HG03565 (cell line): ENCODE measurements at regions not wholly inside any gene's neighbourhood (a gene's known extent, or its start where the extent isn't known, plus 50 kb on each side); places are given as distances from the start of the nearest gene placed in this dataset.

Experiments used
- ATAC-seq: cut with Tn5 transposase; IDR thresholded peaks from one replicate; pipeline ENCODE4 v1.9.1; 2021; ENCODE audit warnings: mild to moderate bottlenecking, moderate library complexity; ENCODE audit not compliant: unreplicated experiment

DNA sequence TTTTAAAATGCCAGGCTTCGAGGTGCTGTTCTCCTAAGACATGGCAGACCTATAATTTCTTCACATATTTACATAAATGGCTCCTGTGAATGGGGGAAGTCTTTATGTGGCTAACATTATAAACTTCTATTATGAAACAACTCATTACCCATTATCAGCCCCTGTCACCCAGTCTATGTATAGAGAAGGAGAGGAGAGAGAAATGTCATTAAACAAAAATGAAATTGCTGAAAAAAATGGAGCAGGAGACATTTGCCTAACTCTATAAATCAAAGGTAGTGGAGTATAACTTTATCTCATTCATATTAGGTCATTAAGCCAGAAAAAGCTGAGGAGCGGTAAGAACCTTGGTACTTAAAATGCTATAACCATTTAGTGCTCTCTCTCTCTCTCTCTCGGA, 71.9 kb upstream of the KRR1 start:
- ATAC-seq = no peak

DNA sequence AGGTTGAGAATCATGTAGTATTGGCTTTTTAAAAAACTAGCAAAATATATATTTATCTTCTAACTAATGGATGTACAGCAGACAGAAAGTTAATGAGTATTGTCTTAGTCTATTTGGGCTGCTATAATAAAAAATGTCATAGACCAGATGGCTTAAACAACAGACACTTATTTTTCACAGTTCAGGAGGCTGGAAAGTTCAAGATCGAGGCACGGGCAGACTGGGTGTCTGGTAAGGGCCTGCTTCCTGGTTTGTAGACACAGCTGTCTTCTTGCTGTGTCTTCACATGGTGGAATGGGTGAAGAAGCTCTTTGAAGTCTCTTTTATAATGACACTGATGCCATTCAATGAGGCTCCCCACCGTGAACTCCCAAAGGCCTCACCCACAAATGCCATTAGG, 70.1 kb upstream of the KRR1 start:
- ATAC-seq = no peak

DNA sequence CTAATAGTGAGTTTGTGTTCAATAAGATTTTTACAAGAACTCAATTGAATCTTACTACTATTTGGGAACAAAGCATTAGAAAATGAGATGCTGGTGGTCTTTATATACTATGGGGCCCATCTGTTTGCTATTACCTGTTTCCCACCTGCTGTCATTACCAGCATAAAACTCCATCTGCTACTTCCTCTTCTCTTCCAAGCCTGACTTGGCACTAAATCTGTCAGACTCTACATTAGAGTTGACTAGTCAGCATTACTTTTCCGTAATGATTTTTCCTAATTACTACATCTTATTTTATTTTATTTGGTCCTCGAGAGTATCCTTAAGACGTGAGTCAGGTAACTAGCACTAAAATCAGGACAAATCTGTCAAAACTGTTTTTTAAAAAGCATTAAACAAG, 68.1 kb upstream of the KRR1 start:
- ATAC-seq = no peak

DNA sequence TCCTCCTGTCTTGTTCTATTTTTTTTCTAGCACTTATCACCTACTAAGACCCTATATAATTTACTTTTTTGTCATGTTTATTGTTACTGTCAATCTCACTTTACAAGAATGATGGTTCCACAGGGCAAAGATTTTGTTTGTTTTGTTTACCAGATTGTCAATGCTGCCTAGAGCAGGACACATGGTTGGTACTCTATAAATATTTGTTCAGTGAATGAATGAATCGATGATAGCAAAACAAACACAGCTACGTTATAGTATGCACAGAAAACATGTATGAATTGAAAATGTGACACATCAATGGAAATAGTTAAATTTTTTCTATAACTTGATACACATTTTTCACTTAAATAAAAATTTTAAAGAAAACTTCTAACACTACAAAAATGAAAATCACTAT, 67.1 kb upstream of the KRR1 start:
- no peak for ATAC-seq

GRCh38 chr12:75577812-75578211, 66.4 kb upstream of the KRR1 start:
- no peak for ATAC-seq

DNA sequence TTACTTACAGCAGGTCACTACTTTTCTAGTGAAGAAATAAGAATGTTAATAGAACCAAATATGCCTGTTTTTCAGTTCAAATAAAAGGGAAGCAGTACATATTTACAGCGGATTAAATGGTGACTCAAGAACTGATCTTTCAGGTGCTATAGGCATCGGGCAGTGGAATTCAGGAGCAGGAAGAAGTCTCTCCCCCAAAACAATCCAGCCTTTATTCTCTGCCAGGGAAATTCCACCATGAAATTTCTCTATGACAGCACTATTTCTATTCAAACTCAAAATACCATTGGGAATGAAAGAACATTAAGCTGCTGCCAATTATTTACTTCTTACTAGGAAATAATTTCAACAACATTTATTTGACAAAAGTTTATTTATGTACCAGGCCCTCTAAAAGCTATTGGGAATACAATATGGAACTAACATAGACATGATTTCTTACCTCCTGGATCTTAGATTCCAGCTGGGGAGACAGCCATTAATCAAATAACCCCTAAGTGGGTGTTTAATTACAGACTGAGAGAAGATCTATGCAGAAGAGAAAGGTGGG, 60.3 kb upstream of the KRR1 start:
- ATAC-seq = no peak

GRCh38 chr12:75571204-75571603, 59.8 kb upstream of the KRR1 start:
- no peak for ATAC-seq

DNA sequence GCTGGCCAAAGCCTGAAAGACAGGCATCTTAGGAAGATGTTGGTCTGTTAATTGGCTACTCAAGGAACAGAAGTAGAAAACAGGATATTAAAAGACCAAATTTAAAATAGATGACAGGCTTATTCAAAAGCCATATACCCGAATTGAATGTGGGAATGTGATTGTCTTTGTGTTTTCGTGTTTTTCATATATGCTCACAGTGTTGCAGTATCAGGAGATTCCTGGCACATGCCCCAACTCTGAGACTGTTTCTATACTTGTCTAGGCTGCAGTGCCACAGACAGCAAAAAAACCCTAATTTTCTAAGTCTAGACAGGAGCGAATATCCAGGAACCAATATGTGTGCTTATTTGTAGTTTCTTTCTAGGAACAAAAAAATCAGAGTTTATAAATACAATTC, 57.4 kb upstream of the KRR1 start:
- ATAC-seq = no peak

- no peak for ATAC-seq
Observed at GRCh38 chr12:75568393-75568792, 57.0 kb upstream of the KRR1 start.

DNA sequence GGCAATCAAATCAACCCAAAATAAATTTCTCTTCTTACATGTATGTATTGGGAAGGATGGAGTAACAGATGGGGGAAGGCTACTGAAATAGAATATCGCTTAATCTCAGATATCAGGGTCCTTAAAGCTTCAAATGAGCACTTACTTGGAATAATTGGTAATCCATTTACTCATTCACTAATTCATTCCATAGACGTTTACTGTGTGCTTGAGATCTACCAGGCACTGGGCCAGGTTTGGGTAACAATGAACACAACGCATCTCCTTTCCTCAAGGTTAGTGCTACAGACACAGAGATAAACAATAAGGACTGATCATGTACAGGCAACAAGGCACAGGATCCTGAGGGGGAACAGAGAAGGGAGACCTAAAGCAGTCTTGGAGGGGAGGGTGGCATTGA, 54.4 kb upstream of the KRR1 start:
- no peak for ATAC-seq

GRCh38 chr12:75564852-75565251, 53.4 kb upstream of the KRR1 start:
- ATAC-seq = no peak

DNA sequence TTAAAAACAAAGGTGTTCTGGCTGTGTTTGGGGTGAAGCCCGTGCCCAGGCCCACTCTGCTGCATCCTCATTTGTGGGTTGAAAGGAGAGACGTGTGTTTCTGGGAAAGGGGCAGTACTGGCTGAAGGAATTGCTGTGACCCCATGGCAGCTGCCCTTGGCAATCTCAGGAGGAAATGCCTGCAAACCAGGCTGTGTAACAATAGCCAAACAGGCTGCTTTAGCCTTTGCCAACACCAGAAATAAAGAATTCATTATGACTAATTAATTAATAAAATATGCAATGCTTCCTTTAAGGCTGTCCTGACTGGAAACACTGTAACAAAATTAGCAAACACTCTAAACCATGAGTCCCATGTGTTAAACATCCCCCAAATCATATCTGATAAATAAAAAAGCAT, 53.0 kb upstream of the KRR1 start:
- ATAC-seq = no peak

GRCh38 chr12:75563351-75563750, 51.9 kb upstream of the KRR1 start:
- ATAC-seq = no peak

GRCh38 chr12:75561921-75562320, 50.5 kb upstream of the KRR1 start:
- ATAC-seq = no peak
